ENCODE measurements at regions not wholly inside any gene's neighbourhood (a gene's known extent, or its start where the extent isn't known, plus 50 kb on each side); places are given as distances from the start of the nearest gene placed in this dataset.

DNA sequence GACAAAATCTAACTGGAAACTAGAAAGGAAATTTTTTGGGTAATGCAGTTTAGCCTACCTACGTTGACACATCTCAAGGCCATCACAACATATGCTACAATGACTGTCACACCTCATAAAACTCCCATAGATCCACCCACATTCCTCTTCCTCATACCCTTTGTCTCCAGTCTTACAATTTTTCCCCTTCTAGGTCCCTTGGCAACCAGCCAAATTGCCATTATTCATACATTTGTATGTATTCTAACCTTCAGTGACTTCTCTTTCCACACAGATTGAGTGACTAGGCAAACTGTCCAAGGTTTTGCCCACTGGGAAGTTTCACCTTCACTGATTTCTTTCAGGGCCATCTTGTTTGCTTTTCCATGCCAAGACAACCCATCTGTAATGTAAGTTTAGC is 100.5 kb upstream of the TPK1 start:
- no peak for TF ChIP-seq CREB1 (IDR thresholded peaks at IDR 0.05; ENCODE audit: low read depth)
- TF ChIP-seq RAD21 (IDR thresholded peaks at IDR 0.05; ENCODE audit: low read depth) = no peak
- peak; percentile 40; the same call in 1 of the 2 replicates for TF ChIP-seq TEAD4 (IDR thresholded peaks at IDR 0.05)
- peak; percentile 15; the same call in 1 of the 2 replicates for TF ChIP-seq EP300 (IDR thresholded peaks at IDR 0.05; ENCODE audit: borderline replicate concordance)
- TF ChIP-seq NFIC (IDR thresholded peaks at IDR 0.05) = peak; percentile 77
- no peak for TF ChIP-seq TCF12 (IDR thresholded peaks at IDR 0.05; ENCODE audit: low read depth)
- no peak for TF ChIP-seq MAX (IDR thresholded peaks at IDR 0.05)

GRCh38 chr7:144910411-144910810 is 74.6 kb upstream of the TPK1 start:
- TF ChIP-seq TAF1 (IDR thresholded peaks at IDR 0.05; ENCODE audit: low read depth) = no peak
- TF ChIP-seq YY1 (IDR thresholded peaks at IDR 0.05; ENCODE audit: low read depth) = no peak
- TF ChIP-seq ZBTB7A (IDR thresholded peaks at IDR 0.05; ENCODE audit: low read depth) = no peak
- no peak for TF ChIP-seq RAD21 (IDR thresholded peaks at IDR 0.05; ENCODE audit: low read depth)
- TF ChIP-seq FOXM1 (IDR thresholded peaks at IDR 0.05; ENCODE audit: borderline replicate concordance, low read depth) = no peak
- TF ChIP-seq TCF12 (IDR thresholded peaks at IDR 0.05; ENCODE audit: low read depth) = no peak
- no peak for TF ChIP-seq TEAD4 (IDR thresholded peaks at IDR 0.05)

- TF ChIP-seq ZBTB7A (IDR thresholded peaks at IDR 0.05; ENCODE audit: low read depth) = no peak
- no peak for TF ChIP-seq EP300 (IDR thresholded peaks at IDR 0.05; ENCODE audit: borderline replicate concordance)
- TF ChIP-seq NFIC (IDR thresholded peaks at IDR 0.05) = no peak
- TF ChIP-seq TCF12 (IDR thresholded peaks at IDR 0.05; ENCODE audit: low read depth) = no peak
- no peak for TF ChIP-seq USF1 (IDR thresholded peaks at IDR 0.05)
- TF ChIP-seq YY1 (IDR thresholded peaks at IDR 0.05; ENCODE audit: low read depth) = no peak
- TF ChIP-seq REST (IDR thresholded peaks at IDR 0.05; ENCODE audit: low read depth) = no peak
- no peak for TF ChIP-seq TEAD4 (IDR thresholded peaks at IDR 0.05)
- no peak for TF ChIP-seq CEBPB (IDR thresholded peaks at IDR 0.05)
- TF ChIP-seq TAF1 (IDR thresholded peaks at IDR 0.05; ENCODE audit: low read depth) = no peak
- no peak for TF ChIP-seq CREB1 (IDR thresholded peaks at IDR 0.05; ENCODE audit: low read depth)
- no peak for TF ChIP-seq FOXM1 (IDR thresholded peaks at IDR 0.05; ENCODE audit: borderline replicate concordance, low read depth)
These were observed 73.2 kb upstream of the TPK1 start for GRCh38 chr7:144908943-144909556.

DNA sequence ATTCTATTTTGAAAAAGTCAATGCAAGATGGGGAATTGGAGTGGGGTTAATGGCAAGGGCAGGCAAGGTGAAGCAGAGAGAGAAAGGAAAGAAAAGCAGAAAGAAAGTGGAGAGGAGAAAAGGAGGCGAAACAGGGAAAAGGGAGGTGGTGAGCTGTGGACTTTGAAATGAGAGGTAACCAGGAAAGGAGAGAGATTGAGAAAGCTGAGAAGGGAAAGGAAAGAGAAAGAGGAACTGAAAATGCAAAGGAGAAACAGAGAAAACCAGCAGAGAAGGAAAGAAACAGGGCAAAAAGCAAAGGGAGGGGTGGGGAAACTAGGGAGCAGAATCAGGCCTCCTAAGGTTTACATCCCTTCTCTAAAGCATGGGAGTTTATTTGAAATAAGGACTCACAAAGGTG is 72.5 kb upstream of the TPK1 start:
- TF ChIP-seq MAX (IDR thresholded peaks at IDR 0.05) (no peak), RAD21 (IDR thresholded peaks at IDR 0.05; ENCODE audit: low read depth) (no peak), FOXM1 (IDR thresholded peaks at IDR 0.05; ENCODE audit: borderline replicate concordance, low read depth) (no peak), NFIC (IDR thresholded peaks at IDR 0.05) (no peak), TCF12 (IDR thresholded peaks at IDR 0.05; ENCODE audit: low read depth) (no peak), YY1 (IDR thresholded peaks at IDR 0.05; ENCODE audit: low read depth) (no peak), USF1 (IDR thresholded peaks at IDR 0.05) (no peak), TAF1 (IDR thresholded peaks at IDR 0.05; ENCODE audit: low read depth) (no peak), CREB1 (IDR thresholded peaks at IDR 0.05; ENCODE audit: low read depth) (no peak), EP300 (IDR thresholded peaks at IDR 0.05; ENCODE audit: borderline replicate concordance) (no peak), REST (IDR thresholded peaks at IDR 0.05; ENCODE audit: low read depth) (no peak), TEAD4 (IDR thresholded peaks at IDR 0.05) (no peak)

- TF ChIP-seq USF1 (IDR thresholded peaks at IDR 0.05) (peak; percentile 36; the same call in 1 of the 2 replicates), CEBPB (IDR thresholded peaks at IDR 0.05) (no peak)
These were observed 71.7 kb upstream of the TPK1 start for GRCh38 chr7:144907577-144907976.

GRCh38 chr7:144903201-144903600 is 67.3 kb upstream of the TPK1 start:
- no peak for TF ChIP-seq RAD21 (IDR thresholded peaks at IDR 0.05; ENCODE audit: low read depth)
- no peak for TF ChIP-seq REST (IDR thresholded peaks at IDR 0.05; ENCODE audit: low read depth)
- TF ChIP-seq FOXM1 (IDR thresholded peaks at IDR 0.05; ENCODE audit: borderline replicate concordance, low read depth) = no peak

Measured in Ishikawa (cell line).